HG02938 (cell line): ENCODE measurements at regions not wholly inside any gene's neighbourhood (a gene's known extent, or its start where the extent isn't known, plus 50 kb on each side); places are given as distances from the start of the nearest gene placed in this dataset.
"Not testable (repeated sequence)": the region's sequence is repeated elsewhere in the genome, so short reads cannot be mapped to it uniquely, and the experiment has no call there.

Experiments
- ATAC-seq: cut with Tn5 transposase; IDR thresholded peaks from one replicate; pipeline ENCODE4 v1.9.1; 2021; ENCODE audit warnings: mild to moderate bottlenecking, moderate library complexity; ENCODE audit not compliant: unreplicated experiment

DNA sequence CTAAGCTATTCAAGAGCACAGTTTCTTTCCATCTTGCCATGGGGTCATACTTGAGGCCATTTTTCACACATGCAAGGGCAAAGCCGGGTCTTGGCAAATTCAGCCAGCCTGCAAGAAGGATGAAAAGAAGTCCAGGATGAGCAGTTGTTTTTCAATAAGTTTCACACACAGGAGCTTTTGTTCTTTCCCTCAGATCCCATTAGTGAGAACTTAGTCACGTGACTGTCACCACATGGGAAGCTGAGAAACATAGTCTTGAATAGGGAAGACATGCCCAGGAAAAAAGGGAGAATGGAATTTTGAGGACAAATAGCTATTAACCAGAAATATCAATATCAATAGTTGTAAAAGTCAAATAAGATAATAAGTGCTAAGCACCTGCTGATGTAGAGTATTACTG, 137.7 kb downstream of the AHR start:
- no peak for ATAC-seq

DNA sequence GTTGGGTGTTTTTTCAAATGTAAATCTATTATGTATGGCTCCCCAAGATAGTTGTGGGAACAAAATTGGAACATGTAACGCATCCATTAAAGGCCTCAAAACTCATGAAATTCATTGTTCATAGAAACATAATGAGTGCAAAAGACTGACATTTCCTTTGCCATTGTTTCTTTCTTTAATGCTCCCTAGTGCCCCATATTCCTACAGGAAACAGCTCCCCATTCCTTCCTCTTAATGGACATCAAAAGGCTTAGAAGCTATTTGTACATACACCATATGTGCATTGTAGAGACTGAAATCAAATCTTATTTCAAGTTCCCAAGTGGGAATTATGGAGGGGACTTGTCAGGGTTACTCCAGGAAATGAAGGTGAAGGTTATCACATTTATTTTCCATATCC, 139.1 kb downstream of the AHR start:
- no peak for ATAC-seq

- ATAC-seq = not testable (repeated sequence)
Measured at GRCh38 chr7:17440025-17440784, 141.8 kb downstream of the AHR start.

- ATAC-seq = no peak
Measured at GRCh38 chr7:17440831-17441230, 142.4 kb downstream of the AHR start.

- no peak for ATAC-seq
Measured at GRCh38 chr7:17441557-17441956, 143.1 kb downstream of the AHR start.

DNA sequence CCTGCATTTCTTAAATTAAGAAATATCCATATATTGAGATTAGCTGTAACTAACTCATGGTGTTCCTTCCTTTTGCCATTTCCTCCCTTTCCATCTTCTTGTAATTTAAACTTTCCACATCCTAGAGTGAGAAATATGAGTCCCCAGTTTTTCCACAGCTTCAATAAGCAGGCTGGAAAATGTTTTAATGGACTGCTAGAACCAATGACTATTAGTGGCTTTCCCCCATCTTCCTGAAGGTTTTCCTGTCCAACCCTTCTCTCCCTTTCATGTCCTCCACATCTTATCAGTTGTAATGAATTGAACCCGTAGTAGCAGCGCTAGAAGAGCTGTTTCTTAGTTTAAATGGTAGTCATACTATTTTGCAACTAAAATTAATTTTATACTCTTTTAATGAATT, 145.7 kb downstream of the AHR start:
- ATAC-seq = no peak

DNA sequence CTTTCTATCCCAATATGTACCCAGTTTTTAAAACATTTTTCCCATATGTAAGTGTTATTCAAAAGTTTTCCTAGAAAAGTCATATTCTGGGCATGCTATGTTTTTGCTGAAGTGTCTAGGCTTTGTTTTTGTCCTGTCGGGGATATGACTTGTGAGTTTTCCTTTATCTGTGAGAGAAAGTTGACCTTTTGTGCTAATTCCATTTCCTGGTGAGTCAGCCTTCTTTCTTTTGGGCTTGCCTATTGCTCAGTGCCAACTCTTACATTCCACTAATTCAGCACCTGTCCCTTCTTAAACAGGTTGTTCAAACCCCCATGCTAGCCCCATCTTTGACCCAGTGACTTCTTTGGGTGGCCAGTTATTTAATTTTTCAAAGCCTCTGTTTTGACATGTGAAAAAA, 146.2 kb downstream of the AHR start:
- ATAC-seq = no peak

DNA sequence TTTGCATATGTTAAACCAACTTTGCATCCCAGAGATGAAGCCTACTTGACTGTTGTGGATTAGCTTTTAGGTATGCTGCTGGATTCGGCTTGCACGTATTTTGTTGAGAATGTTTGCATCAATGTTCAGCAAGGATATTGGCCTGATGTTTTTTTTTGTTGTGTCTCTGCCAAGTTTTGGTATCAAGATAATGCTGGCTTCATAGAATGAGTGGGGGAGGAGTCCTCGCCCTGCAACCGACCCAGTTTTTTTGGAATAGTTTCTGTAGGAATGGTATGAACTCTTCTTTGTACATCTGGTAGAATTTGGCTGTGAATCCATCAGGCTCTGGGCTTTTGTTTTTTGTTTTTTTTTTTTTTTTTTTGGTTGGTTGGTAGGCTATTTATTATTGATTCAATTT, 147.9 kb downstream of the AHR start:
- no peak for ATAC-seq

DNA sequence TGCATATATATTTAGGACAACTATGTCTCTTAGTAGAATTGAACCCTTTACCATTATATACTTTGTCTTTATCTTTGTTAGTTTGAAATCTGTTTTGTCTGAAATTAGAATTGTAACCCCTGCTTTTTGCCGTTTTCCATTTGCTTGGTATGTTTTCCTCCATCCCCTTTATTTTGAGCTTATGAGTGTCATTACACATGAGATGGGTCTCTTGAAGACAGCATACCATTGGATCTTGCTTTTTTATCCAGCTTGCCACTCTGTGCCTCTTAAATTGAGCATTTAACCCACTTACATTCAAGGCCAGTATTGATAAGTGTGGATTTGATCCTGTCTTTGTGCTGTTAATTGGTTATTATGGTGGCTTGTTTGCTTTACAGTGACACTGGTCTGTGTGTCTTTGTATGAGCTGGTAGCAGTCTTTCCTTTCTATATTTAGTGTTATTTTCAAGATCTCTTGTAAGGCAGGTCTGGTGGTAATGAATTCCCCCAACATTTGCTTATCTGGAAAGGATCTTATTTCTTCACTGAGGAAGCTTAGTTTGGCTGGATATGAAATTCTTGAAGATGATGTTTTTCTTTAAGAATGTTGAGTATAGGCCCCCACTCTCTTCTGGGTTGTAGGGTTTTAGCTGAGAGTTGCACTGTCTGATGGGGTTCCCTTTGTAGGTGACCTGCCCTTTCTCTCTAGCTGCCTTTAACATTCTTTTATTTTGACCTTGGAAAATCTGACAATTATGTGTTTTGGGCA, 149.5 kb downstream of the AHR start:
- ATAC-seq = no peak

DNA sequence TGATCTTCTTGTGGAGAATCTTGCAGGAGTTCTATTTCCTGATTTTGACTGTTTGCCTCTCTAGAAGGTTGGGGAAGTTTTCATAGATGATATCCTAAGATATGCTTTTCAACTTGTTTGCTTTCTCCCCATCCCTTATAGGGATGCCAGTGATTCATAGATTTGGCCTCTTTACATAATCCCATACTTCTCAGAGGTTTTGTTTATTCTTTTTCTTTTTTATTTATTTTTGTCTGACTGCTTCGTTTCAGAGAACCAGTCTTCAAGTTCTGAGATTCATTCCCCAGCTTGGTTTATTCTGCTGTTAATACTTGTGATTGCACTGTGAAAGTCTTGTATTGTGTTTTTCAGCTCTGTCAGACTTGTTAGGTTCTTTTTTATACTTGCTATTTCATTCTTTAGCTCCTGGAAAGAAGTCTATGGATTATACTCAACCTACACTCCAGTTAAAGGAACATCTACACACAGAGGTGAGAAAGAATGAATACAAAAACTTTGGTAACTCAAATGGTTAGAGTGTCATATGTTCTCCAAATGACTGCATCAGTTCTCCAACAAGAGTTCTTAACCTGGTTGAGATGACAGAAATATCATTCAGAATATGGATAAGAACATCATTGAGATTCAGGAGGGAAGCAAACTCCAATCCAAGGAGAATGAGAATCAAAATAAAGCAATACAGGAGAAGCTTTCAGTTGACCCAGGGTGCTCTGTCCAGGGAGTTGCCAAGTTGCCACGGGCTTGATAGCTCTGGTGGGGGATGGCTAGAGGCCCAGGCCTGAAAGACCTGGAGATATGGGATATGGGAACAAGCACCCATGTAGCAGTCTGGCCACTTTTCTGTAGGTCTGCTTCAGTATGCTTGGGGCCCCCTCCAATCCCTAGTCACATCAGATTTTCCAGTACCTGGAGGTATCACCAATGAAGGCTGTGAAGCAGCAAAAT, 150.3 kb downstream of the AHR start:
- no peak for ATAC-seq

DNA sequence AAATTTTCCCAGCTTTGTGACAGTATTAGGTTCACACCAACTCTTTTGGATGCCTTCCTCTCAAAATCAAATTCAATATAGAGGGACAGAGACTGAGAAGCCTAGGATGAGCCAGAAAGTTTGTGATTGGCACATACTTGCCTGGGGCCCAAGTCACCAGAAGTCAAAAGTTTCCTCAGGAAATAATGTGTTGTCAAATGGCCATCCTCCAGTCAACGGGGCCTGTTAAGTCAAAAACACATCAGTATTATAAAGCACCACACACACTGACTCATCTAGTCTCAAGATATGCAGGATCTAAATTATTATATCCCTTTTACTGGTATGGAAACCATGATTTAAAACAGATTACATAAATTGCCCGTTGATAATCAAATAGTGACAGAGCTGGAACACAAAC, 158.1 kb downstream of the AHR start:
- ATAC-seq = no peak

DNA sequence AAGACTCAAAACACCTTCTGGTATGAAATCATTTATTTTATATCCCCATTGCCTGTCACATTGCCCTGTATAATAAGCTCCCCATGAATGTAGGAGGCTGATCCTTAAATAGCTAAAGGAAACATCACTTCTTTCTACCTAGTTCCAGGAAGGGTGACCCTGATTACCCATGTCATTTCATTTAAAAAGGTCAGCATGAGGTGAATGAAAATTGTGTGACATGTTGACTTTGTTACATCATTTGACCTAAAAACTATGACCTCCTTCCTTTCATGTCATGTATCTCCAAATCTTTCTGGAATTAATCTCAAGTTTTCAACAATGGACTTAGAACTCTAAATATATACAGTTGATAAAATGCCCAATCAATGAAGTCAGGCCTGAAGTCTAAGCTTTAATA, 161.5 kb downstream of the AHR start:
- ATAC-seq = no peak

GRCh38 chr7:17460665-17461064, 162.2 kb downstream of the AHR start:
- no peak for ATAC-seq

- ATAC-seq = no peak
Measured at GRCh38 chr7:17462131-17462631, 163.7 kb downstream of the AHR start.

- no peak for ATAC-seq
Measured at GRCh38 chr7:17463511-17464085, 165.1 kb downstream of the AHR start.

- no peak for ATAC-seq
Measured at GRCh38 chr7:17466216-17466615, 167.8 kb downstream of the AHR start.

- ATAC-seq = no peak
Measured at GRCh38 chr7:17467386-17467945, 169.0 kb downstream of the AHR start.

DNA sequence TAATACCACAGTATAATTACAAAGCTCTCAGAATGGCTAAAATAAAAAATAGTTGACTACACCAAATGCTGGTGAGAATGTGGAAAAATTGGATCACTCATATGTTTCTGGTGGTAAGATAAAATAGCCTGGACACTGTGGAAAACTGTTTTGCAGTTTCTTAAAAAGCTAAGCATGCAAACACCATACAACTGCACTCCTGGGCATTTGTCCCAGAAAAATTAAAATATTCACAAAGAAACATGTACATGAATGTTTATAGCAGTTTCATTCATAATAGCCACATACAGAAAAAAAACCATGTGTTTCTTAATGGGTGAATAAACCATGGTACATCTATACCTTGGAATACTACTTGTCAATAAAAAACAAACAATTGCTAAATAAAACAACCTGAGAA, 172.9 kb downstream of the AHR start:
- no peak for ATAC-seq

DNA sequence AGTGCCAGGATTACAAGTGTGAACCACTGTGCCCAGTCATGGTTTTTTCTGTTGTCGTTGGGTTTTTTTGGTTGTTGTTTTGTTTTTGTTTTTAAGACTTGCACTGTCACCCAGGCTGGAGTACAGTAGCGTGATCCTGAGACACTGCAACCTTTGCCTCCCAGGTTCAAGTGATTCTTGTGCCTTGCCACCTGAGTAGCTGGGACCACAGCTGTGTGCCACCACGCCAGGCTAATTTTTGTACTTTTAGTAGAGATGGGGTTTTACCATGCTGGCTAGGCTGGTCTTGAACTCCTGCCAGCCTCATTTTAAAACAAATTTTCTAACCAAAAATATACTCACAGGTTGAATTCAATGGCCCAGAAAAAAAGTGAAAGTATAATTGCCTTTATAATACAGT, 174.1 kb downstream of the AHR start:
- no peak for ATAC-seq

GRCh38 chr7:17472939-17473338, 174.5 kb downstream of the AHR start:
- ATAC-seq = no peak
